GM18505 (cell line): ENCODE measurements at regions not wholly inside any gene's neighbourhood (a gene's known extent, or its start where the extent isn't known, plus 50 kb on each side); places are given as distances from the start of the nearest gene placed in this dataset.

ENCODE experiments used
- ATAC-seq: cut with Tn5 transposase; IDR thresholded peaks from one replicate; pipeline ENCODE4 v1.9.1; 2021; ENCODE audit not compliant: unreplicated experiment
- POLR2A ChIP-seq: IDR thresholded peaks from 4 replicates; pipeline ENCODE4 v1.6.1; 2011; ENCODE audit warnings: borderline replicate concordance; ENCODE audit not compliant: insufficient read depth, insufficient read length; ENCODE audit errors: extremely low read depth

DNA sequence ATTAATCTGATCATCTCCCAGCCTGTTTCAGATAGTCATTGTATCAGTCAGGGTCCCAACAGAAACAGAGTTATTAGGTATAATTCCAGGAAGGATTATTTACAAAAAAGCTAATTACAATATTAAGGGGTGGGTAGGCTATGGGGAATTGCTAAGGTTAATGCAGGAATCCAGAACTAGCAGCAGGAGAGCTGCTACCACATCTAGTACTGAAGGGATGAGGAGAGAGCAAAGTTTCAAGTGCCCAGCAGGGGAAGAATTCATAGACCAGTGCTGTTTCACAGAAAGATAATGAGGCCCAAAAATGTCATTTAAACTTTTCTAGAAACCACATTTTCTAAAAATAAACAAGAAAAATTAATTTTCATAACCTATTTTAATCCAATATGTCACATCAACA, 284.2 kb downstream of the HACE1 start:
- TF ChIP-seq POLR2A: no peak
- no peak for ATAC-seq

GRCh38 chr6:104574135-104574750, 285.5 kb downstream of the HACE1 start:
- ATAC-seq: no peak
- no peak for TF ChIP-seq POLR2A

GRCh38 chr6:104573350-104573749, 286.4 kb downstream of the HACE1 start:
- ATAC-seq: no peak

GRCh38 chr6:104572901-104573300, 286.8 kb downstream of the HACE1 start:
- ATAC-seq: no peak

More at GRCh38 chr6:104573350-104573749, 286.4 kb downstream of the HACE1 start:
- no peak for TF ChIP-seq POLR2A

DNA sequence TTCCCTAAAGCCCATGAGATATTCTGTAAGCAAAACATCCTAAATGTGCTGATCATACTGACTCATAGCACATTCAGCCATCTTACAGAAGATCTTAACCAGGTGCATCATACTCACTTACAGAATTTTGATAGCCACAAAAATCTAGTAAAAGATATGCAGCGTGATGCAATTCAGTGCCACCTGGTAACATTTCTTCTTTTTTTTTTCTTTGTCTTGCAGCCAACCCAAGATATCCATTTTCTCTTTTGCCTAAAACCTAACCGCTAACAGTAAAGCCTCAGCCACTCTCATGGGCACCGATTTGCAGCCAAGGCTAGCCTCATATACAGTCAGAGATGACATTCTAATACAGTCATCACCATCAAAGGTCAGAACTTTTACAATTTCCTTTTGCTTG, 293.3 kb downstream of the HACE1 start:
- ATAC-seq: no peak
- no peak for TF ChIP-seq POLR2A

More at GRCh38 chr6:104572901-104573300, 286.8 kb downstream of the HACE1 start:
- TF ChIP-seq POLR2A: no peak

DNA sequence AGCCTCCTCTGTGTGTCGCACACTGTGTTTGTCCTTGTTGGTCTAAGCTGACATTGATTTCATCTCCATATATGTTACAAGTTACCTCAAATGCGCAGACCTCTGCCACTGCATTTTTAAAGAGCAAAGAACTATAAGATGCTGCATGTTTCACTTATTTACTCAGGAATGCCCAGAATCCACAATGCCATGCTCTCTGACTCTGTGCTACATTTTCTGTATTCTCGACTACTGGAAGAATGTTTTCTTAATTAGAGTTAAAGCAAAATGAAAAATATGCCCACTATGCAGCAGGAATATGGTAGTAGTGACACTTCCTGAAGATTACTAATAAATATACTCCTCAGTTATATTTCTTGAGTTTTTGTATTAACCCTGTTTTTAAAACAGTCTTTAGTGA, 296.4 kb downstream of the HACE1 start:
- no peak for TF ChIP-seq POLR2A
- ATAC-seq: no peak

GRCh38 chr6:104559435-104560202, 300.1 kb downstream of the HACE1 start:
- no peak for TF ChIP-seq POLR2A
- no peak for ATAC-seq

DNA sequence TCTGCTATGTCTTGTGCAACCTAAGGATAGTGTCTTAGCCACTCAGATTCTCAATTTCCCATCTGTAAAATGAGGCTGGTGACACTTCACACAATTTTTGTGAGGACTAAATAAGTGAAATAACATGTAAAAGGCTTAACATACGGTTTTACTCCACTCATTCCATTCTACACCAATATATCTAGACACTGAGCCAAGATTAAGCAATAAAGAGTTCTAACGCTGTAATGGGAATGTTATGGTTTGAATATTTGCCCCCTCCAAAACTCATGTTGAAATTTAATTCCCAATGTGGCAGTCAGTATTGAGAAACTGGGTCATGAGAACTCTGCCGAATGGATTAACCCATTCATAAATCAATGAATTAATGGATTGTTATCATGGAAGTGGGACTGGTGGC, 301.0 kb downstream of the HACE1 start:
- ATAC-seq: no peak
- TF ChIP-seq POLR2A: no peak

GRCh38 chr6:104548297-104548696, 311.4 kb downstream of the HACE1 start:
- no peak for ATAC-seq
- TF ChIP-seq POLR2A: no peak

DNA sequence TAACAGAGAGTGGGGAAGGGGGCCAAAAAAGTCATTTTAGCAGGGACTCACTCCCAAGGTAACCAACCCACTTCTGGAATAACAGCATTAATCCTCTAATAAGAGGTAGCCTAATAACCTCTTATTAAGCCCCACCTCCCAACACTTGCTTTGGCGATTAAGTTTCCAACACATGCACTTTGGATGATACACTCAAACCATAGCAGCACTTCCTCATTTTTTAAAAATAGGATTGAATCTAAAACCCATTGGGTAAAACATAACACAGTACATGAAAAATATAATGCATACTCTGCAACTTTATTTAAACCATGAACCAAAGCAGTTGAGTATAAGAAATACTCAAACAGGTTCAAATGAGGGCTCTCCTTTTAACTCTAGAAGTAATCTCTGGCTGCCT, 318.3 kb downstream of the HACE1 start:
- TF ChIP-seq POLR2A: no peak
- no peak for ATAC-seq

- no peak for ATAC-seq
- no peak for TF ChIP-seq POLR2A
Measured at GRCh38 chr6:104540743-104541142, 319.0 kb downstream of the HACE1 start.

- TF ChIP-seq POLR2A: no peak
- no peak for ATAC-seq
Measured at GRCh38 chr6:104539173-104539572, 320.5 kb downstream of the HACE1 start.

GRCh38 chr6:104537872-104538271, 321.8 kb downstream of the HACE1 start:
- TF ChIP-seq POLR2A: no peak
- no peak for ATAC-seq

DNA sequence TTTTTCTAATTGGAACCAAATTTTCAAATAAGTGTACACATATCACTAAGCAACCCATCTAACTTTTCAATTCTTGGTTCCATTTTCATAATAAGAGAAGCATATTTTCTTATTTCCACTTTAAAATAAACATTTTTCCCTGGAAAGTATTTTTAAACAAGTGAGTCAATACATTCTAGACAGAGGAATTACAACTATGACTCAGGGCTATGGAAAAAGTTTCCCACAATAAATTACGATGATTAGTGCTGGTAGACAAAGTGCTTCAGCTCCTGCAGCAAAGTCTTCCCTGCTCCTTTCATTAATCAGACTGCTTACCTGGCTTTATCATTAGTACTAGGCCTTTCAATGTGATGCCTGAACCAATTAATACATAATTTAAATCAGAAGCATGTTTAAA, 322.5 kb downstream of the HACE1 start:
- TF ChIP-seq POLR2A: no peak
- no peak for ATAC-seq
